GM12878 (cell line): ENCODE measurements at regions not wholly inside any gene's neighbourhood (a gene's known extent, or its start where the extent isn't known, plus 50 kb on each side); places are given as distances from the start of the nearest gene placed in this dataset.

ENCODE experiments used
- ATAC-seq: fragments of 200-7000 bp; cut with Tn5 transposase; 3 replicates; pipeline ENCODE4 v1.9.1; 2020; ENCODE audit warnings: mild to moderate bottlenecking, moderate library complexity
- BruUV-seq: library from RNA; stranded (reverse); fragments of 400-500 nt; replicated peaks from 2 replicates; lab custom pipeline; 2021; lab: Mats Ljungman, UMichigan
- CTCF ChIA-PET: fragments of 300-600 bp; sonication (Branson Sonifier 250); formaldehyde crosslinking; extraction: SDS; loops from one replicate; lab custom pipeline; 2021; ENCODE audit warnings: inconsistent platforms; lab: Yijun Ruan, JAX
- POLR2A ChIA-PET: fragments of 350-600 bp; formaldehyde crosslinking; extraction: SDS; loops from one replicate; lab custom pipeline; 2021; ENCODE audit warnings: inconsistent platforms; lab: Charles Lee
- RAD21 ChIA-PET: fragments of 300-600 bp; sonication (Branson Sonifier 250); formaldehyde crosslinking; loops from one replicate; lab custom pipeline; 2023; ENCODE audit warnings: antibody characterized with exemption; ENCODE audit not compliant: unreplicated experiment; lab: Charles Lee
- SMC1A ChIA-PET: fragments of 300-600 bp; sonication (Branson Sonifier 250); formaldehyde crosslinking; loops from one replicate; lab custom pipeline; 2023; ENCODE audit not compliant: unreplicated experiment, uncharacterized antibody; lab: Charles Lee
- DNase-seq: peaks from one replicate; pipeline ENCODE4 v3.0.0-alpha.2; 2011; ENCODE audit warnings: low read depth, low spot score
- FAIRE-seq: peaks from 3 replicates; lab custom pipeline; 2011; peaks lifted over from hg19 to GRCh38; lab: Jason Lieb, UNC
- H2AFZ ChIP-seq: 2 replicates; pipeline ENCODE4 v1.6.0; 2011; ENCODE audit warnings: low read depth, low read length, control low read depth; ENCODE audit not compliant: control insufficient read depth
- H3K27ac ChIP-seq: 2 replicates; pipeline ENCODE4 v1.5.1; 2011; ENCODE audit warnings: control low read depth; ENCODE audit not compliant: control insufficient read depth, insufficient read depth
- H3K27me3 ChIP-seq, 2 experiments: replicated peaks in 1 of 2; 2 replicates each; pipeline versions ENCODE4 v1.6.0 to v1.6.1; 2011; ENCODE audit warnings: low read length in 1 of 2; ENCODE audit not compliant: control insufficient read depth in 2 of 2, insufficient read depth in 2 of 2
- H3K36me3 ChIP-seq, 2 experiments: 2 replicates each; pipeline ENCODE4 v1.5.1; 2011; ENCODE audit warnings: low read length in 1 of 2; ENCODE audit not compliant: control insufficient read depth in 2 of 2, insufficient read depth in 2 of 2
- H3K4me1 ChIP-seq: 2 replicates; pipeline ENCODE4 v1.6.1; 2011; ENCODE audit warnings: mild to moderate bottlenecking, low read length, moderate library complexity, mixed read lengths; ENCODE audit not compliant: control insufficient read depth, insufficient read depth
- H3K4me2 ChIP-seq: 2 replicates; pipeline ENCODE4 v1.6.0; 2011; ENCODE audit warnings: control low read depth; ENCODE audit not compliant: control insufficient read depth, insufficient read depth
- H3K4me3 ChIP-seq: fragments of 200-600 bp; sonication (generic); 2 replicates; pipeline ENCODE4 v1.5.1; 2016
- H3K79me2 ChIP-seq: 2 replicates; pipeline ENCODE4 v1.6.0; 2011; ENCODE audit warnings: low read length; ENCODE audit not compliant: control insufficient read depth, insufficient read depth
- H3K9ac ChIP-seq: 2 replicates; pipeline ENCODE4 v1.8.0; 2011; ENCODE audit warnings: low read length, control low read depth, mixed read lengths; ENCODE audit not compliant: control insufficient read depth, insufficient read depth
- H3K9me3 ChIP-seq: replicated peaks from 3 replicates; pipeline ENCODE4 v1.5.1; 2011; ENCODE audit warnings: mild to moderate bottlenecking, low read length; ENCODE audit not compliant: control insufficient read depth, insufficient read depth
- H4K20me1 ChIP-seq: 2 replicates; pipeline ENCODE4 v1.6.0; 2011; ENCODE audit not compliant: control insufficient read depth, insufficient read depth
- ATF7 ChIP-seq: fragments of 450-650 bp; IDR thresholded peaks from 2 replicates; pipeline ENCODE4 v1.6.1; 2016; ENCODE audit warnings: low read depth, mild to moderate bottlenecking
- CEBPB ChIP-seq, 2 experiments: fragments of 150-350 bp in 1 of 2; IDR thresholded peaks; 2 replicates each; pipeline ENCODE4 v1.6.1; 2012 to 2014; ENCODE audit warnings: low read depth in 2 of 2, low read length in 2 of 2, borderline replicate concordance in 1 of 2, inconsistent platforms in 1 of 2
- CREM ChIP-seq: IDR thresholded peaks from 2 replicates; pipeline ENCODE4 v1.6.1; 2014; ENCODE audit warnings: antibody characterized with exemption, low read depth
- ELK1 ChIP-seq: IDR thresholded peaks from 2 replicates; pipeline ENCODE4 v1.6.1; 2012; ENCODE audit warnings: low read depth, low read length, improper control_type of control experiment
- IRF3 ChIP-seq: fragments of 450-650 bp; IDR thresholded peaks from 2 replicates; pipeline ENCODE4 v1.6.1; 2014; ENCODE audit warnings: mild to moderate bottlenecking
- IRF5 ChIP-seq: fragments of 450-650 bp; IDR thresholded peaks from 2 replicates; pipeline ENCODE4 v1.6.1; 2017; ENCODE audit warnings: borderline replicate concordance
- KDM1A ChIP-seq: fragments of 200-600 bp; sonication (generic); IDR thresholded peaks from 2 replicates; pipeline ENCODE4 v1.6.1; 2016; ENCODE audit warnings: borderline replicate concordance
- MXI1 ChIP-seq: fragments of 150-350 bp; IDR thresholded peaks from 2 replicates; pipeline ENCODE4 v1.6.1; 2011; ENCODE audit warnings: low read depth, mild to moderate bottlenecking, inconsistent platforms, low read length, improper control_type of control experiment
- NFXL1 ChIP-seq: fragments of 450-650 bp; IDR thresholded peaks from 2 replicates; pipeline ENCODE4 v1.6.1; 2017; ENCODE audit warnings: antibody characterized with exemption, mild to moderate bottlenecking, borderline replicate concordance
- NR2C1 ChIP-seq: fragments of 450-650 bp; IDR thresholded peaks from 2 replicates; pipeline ENCODE4 v1.6.1; 2017; ENCODE audit warnings: antibody characterized with exemption, mild to moderate bottlenecking, moderate library complexity
- PAX8 ChIP-seq: fragments of 450-650 bp; IDR thresholded peaks from 2 replicates; pipeline ENCODE4 v1.6.1; 2017; ENCODE audit warnings: mild to moderate bottlenecking, moderate library complexity
- PKNOX1 ChIP-seq: fragments of 450-650 bp; IDR thresholded peaks from 2 replicates; pipeline ENCODE4 v1.6.1; 2016; ENCODE audit warnings: mild to moderate bottlenecking
- POLR2AphosphoS2 ChIP-seq: IDR thresholded peaks from 2 replicates; pipeline ENCODE4 v1.6.1; 2011; ENCODE audit warnings: low read depth, mild to moderate bottlenecking, low read length, improper control_type of control experiment, moderate library complexity
- POLR2AphosphoS5 ChIP-seq: IDR thresholded peaks from 2 replicates; pipeline ENCODE4 v1.6.1; 2011; ENCODE audit warnings: mild to moderate bottlenecking, low read length, inconsistent platforms
- RELB ChIP-seq: fragments of 450-650 bp; IDR thresholded peaks from 2 replicates; pipeline ENCODE4 v1.6.1; 2017; ENCODE audit warnings: low read depth, mild to moderate bottlenecking, moderate library complexity
- STAT1 ChIP-seq: fragments of 450-650 bp; conservative IDR thresholded peaks from 2 replicates; pipeline ENCODE4 v1.6.1; 2014; ENCODE audit warnings: antibody characterized with exemption, mild to moderate bottlenecking
- SUPT20H ChIP-seq: IDR thresholded peaks from 2 replicates; pipeline ENCODE4 v1.6.1; 2011; ENCODE audit warnings: low read depth, mild to moderate bottlenecking, low read length, moderate library complexity, borderline replicate concordance; ENCODE audit not compliant: control insufficient read depth
- TBL1XR1 ChIP-seq: IDR thresholded peaks from 2 replicates; pipeline ENCODE4 v1.6.1; 2012; ENCODE audit warnings: low read depth, low read length, improper control_type of control experiment
- WGBS: methylation state at CpG from one replicate; pipeline ENCODE4 v1.1.6; 2016; ENCODE audit warnings: low lambda C conversion rate; ENCODE audit not compliant: insufficient replicate concordance, insufficient coverage; ENCODE audit errors: missing lambda C conversion rate; 5-methylcytosine and 5-hydroxymethylcytosine counted together
- in situ Hi-C: fragments of 300-500 bp; cut with MboI; formaldehyde crosslinking; loops from 9 replicates; pipeline ENCODE4 v1.14.3; 2018; ENCODE audit warnings: mixed read lengths
- intact Hi-C: fragments of 100-400 bp; cut with micrococcal nuclease; formaldehyde crosslinking; loops from one replicate; pipeline ENCODE4 v1.14.2; 2022; ENCODE audit not compliant: unreplicated experiment

- TF ChIP-seq IRF3 (no peak), STAT1 (no peak), PAX8 (no peak)
Observed at GRCh38 chr17:52378860-52379259, 220.3 kb upstream of the CA10 start (continued).

GRCh38 chr17:52376137-52376536 is 217.6 kb upstream of the CA10 start:
- SMC1A ChIA-PET, result no interaction called here
- intact Hi-C loops (no loop called here), in situ Hi-C loops (no loop called here)
- Histone ChIP-seq H3K9me3 (no peaks in the 10 kb centered on the region; the same call in 2 of the 3 replicates), H3K4me1 (no peaks in the 10 kb centered on the region), H3K4me3 (no peak overlapping the region), H3K27ac (no peak overlapping the region), H2AFZ (no peak overlapping the region), H3K27me3 (no peaks in the 10 kb centered on the region), H3K9ac (no peak overlapping the region), H4K20me1 (no peaks in the 10 kb centered on the region), H3K4me2 (no peak overlapping the region), H3K79me2 (no peaks in the 10 kb centered on the region), H3K36me3 (no peaks in the 10 kb centered on the region)
- POLR2A ChIA-PET, result no interaction called here
- BruUV-seq, result no TSS peak
- CTCF ChIA-PET, result interaction anchor here (1.0 kb wide), 1 partner anchor 9 kb away, joined by 4 read pairs; no protein-coding TSS in a partner anchor
- RAD21 ChIA-PET, result no interaction called here
- WGBS, result 2% methylated on average over 3 of the region's 3 CpGs
- ATAC-seq (no peak), FAIRE-seq (no peak), DNase-seq (no peak)
- TF ChIP-seq MXI1, result no peak
- TF ChIP-seq PKNOX1, result no peak
- no peak for TF ChIP-seq NFXL1
- no peak for TF ChIP-seq KDM1A
- no peak for TF ChIP-seq TBL1XR1
- TF ChIP-seq SUPT20H, result no peak
- TF ChIP-seq POLR2AphosphoS5, result no peak
- no peak for TF ChIP-seq ELK1
- no peak for TF ChIP-seq NR2C1
- no peak for TF ChIP-seq IRF5
- TF ChIP-seq RELB, result no peak
- no peak for TF ChIP-seq ATF7
- TF ChIP-seq CREM, result no peak
- no peak for TF ChIP-seq POLR2AphosphoS2
- TF ChIP-seq CEBPB (IDR thresholded peaks at IDR 0.05; ENCODE audit: borderline replicate concordance in 1 of 2, low read depth in 2 of 2, low read length in 2 of 2), result no peak
